Skin of body (tissue), 1 donor: ENCODE measurements at regions not wholly inside any gene's neighbourhood (a gene's known extent, or its start where the extent isn't known, plus 50 kb on each side); places are given as distances from the start of the nearest gene placed in this dataset.

Experiments
- DNase-seq: peaks from one replicate; lab custom pipeline; 2025; lab: John Stamatoyannopoulos, UW

- no peak for DNase-seq
These were observed 294.8 kb downstream of the GADD45G start for GRCh38 chr9:89899573-89899972.

DNA sequence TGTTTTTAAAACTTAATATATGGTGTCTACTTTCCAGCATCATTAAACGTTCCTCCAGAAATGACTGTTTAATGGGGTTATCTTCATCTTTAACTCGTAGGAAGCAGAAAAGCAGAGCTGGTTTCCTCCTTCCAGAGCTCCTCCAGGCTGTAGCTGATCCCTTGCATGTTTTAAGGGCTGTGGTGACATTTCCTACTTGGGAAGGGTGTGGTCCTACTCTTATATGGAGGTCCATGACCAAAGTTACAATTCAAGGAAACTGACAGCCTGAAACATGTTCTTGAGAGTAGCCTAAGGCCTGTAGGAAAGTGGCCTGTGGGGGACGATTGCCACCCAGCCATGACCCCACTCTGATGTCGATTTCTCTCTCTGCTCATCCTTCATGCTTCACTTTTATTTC lies 297.1 kb downstream of the GADD45G start:
- DNase-seq, result no peak

DNA sequence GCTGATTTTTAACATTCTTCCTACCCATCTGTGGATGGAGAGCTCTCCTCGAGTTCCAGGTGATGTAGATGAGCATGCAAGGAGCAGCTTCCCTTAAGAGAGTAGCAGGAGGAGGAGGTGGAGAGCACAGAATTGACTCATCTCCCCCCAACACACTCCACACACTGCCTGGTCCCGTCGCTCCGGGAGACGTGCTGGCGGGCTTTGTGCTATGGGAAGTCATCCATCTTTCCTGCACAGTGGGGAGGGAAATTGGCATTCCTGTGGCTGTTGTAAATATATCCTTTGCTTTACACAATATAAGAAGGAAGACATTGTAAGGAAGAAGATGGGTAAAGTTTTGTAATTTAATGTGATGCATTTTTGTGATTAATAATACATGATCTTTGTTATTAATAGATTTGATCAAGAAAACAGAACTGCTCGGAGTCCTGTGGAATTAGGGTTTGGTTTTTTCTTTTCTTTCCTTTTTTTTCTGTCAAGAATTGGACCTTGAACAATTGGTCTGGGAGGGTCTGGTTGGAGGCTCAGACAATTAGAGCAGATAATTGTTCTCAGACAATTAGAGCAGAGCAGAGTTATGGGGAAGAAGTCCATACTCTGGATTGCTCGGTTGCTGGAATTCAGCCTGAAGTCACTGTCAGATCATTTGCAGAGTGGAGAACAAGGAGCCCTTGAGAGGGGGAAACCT lies 297.8 kb downstream of the GADD45G start:
- peak; percentile 88 for DNase-seq

DNA sequence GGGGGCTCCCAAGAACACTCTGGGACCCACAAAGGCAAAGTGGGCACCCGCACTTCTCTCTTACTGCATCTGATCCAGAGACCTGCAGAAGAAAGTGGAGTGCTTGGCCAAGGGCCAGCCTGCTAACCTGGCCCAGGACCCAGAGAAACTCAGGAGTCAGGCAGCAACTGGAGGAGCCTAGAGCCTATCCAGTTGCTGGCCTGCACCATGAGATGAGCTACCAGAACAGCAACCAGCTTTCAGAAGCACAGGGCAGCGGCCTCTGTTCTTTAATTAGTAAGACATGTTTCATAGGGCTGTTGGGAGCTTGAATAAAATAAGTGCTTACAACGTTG lies 298.3 kb downstream of the GADD45G start:
- DNase-seq, result no peak

DNA sequence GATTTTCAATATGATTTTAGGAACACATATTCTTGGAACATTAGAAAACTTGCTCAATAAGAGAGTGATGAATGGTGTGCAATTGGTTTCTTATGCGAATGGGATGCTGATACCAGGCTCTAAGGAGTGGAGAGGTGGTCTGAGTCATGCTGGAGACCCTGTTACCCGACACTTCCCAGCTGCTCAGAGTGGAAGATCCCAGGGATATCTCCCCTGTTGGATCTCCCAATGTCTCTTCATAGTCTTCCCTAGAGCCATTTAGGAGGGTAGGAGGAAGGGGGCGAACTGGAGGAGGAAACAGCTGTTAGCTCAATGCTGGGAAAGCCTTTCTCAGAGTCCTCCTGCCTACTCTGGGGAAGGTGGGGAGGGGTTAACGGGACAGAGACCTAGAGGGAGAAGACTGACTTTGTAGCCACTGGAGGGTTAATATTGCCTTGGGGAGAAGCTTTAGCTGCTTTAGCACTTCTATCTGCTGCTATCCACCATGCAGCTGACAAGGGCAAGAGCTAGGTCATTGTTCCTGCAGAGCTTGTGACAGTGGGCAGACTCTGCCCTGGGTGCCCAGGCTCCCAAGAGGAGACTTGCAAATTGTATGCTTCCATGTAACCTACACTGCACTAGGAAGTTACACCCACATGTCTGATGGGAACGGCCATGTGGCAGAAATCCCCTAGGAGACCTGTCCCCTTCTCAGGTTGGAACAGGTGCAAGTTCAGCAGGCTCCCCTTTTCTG lies 301.0 kb downstream of the GADD45G start:
- no peak for DNase-seq

GRCh38 chr9:89911721-89912604 lies 307.2 kb downstream of the GADD45G start:
- no peak for DNase-seq

DNA sequence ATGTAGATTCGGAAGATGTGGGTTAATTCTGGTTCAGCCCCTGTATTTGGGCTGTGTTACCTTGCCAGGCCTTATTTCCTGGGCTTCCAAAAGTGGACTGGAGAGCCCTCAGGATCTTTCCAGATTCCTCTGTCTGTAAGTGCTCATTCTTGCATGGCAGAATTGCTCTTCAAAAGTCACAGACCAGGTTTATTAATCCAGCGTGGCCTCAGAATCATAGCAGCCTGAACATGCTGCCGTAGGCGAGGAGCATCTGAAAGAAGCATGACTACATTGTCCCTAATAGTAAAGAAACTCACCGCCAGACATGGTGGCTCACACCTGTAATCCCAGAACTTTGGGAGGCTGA lies 307.8 kb downstream of the GADD45G start:
- no peak for DNase-seq

- no peak for DNase-seq
These were observed 310.4 kb downstream of the GADD45G start for GRCh38 chr9:89915187-89915586.

- DNase-seq, result no peak
These were observed 311.3 kb downstream of the GADD45G start for GRCh38 chr9:89916001-89916597.

DNA sequence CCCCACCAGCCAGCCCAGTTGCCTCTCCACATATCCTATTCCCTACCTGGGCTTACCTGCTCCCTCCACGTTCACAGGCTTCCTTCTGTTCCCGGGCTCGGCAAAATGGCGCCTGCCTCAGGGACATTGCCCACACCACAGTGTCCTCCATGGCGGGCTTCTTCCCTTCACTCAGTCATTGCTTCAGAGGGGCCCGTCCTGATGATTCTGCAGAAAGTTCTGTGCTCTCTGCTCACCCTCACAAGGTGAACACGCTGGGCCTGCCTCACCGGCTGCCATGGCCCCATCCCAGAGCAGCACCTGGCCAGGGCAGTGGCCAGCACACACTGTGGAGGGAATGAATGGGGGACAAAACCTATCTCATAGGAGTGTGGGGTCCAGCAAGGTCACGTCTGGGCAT lies 313.0 kb downstream of the GADD45G start:
- no peak for DNase-seq

DNA sequence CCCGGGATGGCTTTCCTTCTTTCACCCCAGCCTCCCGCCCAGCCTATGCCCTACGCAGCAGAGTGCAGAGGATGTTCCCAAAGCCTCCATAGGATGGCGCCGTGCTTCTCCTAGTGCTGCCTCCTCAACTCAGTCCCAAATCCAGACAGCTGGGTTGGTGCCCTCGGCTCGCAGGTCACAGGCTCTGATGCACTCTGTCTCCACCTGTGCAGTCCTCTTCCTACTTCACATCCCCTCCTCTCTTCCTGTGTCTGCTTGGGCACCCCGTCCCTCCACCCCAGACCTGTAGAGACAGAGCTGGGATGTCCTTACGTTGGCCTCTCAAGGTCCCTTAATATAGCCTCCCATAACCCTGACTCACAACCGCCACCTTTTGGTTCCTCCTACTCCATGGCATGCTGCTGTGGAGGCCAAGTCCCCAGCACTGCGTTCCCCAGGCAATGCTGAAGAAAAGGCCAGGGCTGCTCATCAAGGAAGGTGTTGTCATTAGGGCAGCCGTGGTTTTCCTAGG lies 314.4 kb downstream of the GADD45G start:
- DNase-seq, result no peak

DNA sequence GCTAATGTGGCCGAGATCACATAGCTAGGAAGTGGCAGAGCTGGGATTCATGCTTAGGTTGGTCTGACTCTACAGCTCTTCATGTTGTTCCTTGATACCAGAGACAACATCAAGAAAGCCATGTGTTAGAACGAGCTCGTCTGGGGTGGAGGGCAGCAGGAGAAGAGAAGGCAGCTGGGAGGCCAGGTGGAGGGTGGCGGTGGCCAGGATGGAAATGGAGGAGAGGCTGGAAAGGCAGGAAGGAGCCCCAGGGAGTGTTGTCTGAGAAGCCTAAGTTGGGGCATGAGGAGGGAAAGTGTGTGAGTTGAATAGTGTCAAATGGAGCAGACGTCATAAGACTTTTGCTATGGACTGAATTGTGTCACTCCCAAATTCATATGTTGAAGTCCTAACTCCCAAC lies 315.3 kb downstream of the GADD45G start:
- no peak for DNase-seq

DNA sequence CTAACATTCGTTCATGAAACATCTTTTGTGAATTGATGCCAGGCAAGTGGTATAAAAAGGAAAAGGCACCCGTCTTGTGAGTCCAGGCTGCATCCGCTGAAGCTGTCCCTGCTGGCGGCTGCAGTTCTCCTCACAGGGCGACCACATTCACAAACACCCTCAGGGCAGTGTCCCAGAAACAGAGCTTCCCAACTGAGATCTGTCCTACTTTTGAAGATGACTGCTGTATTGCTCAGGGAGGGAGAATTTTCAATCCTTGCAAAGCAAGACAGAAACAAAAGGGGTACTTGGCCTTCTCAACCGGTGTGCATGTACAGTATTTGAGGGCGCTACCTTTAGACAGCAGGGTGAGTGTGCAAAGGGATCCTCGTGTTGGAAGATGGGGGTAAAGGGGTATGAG lies 316.1 kb downstream of the GADD45G start:
- no peak for DNase-seq

DNA sequence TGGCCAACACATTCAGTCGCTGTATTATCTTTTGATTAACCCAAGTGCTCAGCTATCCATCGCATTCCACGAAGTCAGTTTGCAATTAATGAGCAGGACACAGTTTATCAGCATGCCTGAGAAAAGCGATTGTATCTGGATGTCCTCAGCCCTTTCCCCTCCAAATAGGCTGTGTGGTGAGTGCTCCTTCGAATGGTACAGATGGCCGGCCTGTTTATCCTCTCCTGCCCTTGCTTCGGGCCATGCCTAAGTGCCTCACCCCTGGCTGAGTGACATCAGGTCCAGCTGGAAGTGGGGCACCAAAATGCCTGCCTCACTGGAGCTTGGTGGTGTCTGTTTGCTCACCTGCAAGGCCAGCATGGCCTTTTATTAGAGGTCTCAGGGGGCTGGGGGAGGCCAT lies 317.3 kb downstream of the GADD45G start:
- no peak for DNase-seq

- DNase-seq, result no peak
These were observed 318.4 kb downstream of the GADD45G start for GRCh38 chr9:89923174-89923573.

DNA sequence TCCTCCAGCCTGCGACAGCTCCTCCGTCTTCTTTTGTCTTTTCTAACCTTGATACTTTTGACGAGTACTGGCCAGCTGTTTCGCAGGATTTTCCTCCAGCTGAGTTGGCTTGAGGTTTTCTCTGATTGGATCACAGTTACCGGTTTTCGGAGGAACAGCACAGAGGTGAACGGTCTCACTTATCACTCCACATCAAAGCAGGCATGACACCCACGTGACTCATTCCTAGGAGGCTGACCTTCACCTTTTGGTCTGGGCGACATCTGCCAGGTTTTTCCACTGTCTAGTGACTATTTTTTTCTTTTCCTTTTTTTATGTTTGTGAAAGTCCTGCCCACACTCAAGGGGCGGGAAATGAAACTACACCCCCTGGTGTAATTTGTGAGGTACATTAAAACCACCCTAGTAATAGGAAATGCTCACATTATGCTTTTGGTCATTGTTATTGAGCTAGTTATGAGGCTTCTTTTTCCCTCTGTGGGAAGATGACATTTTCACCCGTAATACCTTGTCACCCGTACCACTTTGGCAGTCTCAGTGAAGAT lies 319.2 kb downstream of the GADD45G start:
- DNase-seq, result no peak

DNA sequence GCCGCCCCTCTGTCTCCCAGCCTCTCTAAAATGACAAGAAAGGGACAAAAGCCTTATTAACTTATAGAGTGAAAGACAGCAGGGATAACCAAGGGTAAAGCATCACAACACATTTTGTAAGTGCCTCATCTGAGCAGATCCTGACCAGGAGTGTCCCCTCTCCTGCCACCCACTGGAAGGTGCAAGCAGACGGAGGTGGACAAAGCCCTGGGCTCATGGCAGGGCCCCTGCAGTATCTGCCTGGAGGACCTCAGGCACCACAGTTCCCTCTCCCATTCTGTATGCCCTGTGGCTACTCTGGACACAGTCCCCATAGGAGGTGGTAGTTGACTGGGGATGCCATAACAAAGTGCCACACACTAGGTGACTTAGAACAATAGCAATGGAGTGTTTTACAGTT lies 319.8 kb downstream of the GADD45G start:
- no peak for DNase-seq

DNA sequence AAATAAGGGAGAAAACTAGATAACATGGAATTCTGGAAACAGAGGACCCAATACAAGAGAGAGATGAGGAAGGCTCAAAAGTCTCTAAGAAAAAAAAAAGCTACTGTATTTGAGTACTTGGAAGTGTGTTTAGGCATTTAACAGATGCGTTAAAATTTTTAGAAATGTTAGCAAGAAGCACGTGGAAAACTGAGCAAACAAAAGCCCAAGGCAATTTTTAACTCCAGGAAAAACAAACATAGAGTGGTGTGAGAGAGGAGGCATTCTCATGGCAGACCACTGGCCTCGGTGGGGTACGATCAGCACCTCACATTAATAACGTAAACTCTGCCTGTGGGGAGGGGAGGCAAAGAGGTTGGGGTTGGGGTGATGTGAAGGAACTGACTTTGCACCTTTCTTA lies 321.4 kb downstream of the GADD45G start:
- DNase-seq, result no peak

- DNase-seq, result peak; percentile 17
These were observed 321.9 kb downstream of the GADD45G start for GRCh38 chr9:89926691-89927220.

- DNase-seq, result no peak
These were observed 323.3 kb downstream of the GADD45G start for GRCh38 chr9:89928106-89928505.

GRCh38 chr9:89928521-89929275 lies 323.9 kb downstream of the GADD45G start:
- DNase-seq, result no peak
